Suprapubic skin (tissue), 4 donors: ENCODE measurements at regions not wholly inside any gene's neighbourhood (a gene's known extent, or its start where the extent isn't known, plus 50 kb on each side); places are given as distances from the start of the nearest gene placed in this dataset.

Source experiments
- EP300 ChIP-seq: sonication (generic); formaldehyde crosslinking; IDR thresholded peaks from one replicate; pipeline ENCODE4 v1.6.1; 2017; ENCODE audit warnings: antibody characterized with exemption
- POLR2A ChIP-seq, 2 donors: fragments of 450-650 bp; IDR thresholded peaks; one replicate each; pipeline ENCODE4 v1.6.1; 2017; ENCODE audit warnings: antibody characterized with exemption in 2 of 2, mild to moderate bottlenecking in 2 of 2, moderate library complexity in 2 of 2
- POLR2AphosphoS5 ChIP-seq, 3 donors: sonication (generic); formaldehyde crosslinking; IDR thresholded peaks; one replicate each; pipeline ENCODE4 v1.6.1; 2017; ENCODE audit warnings: antibody characterized with exemption in 3 of 3
- TF ChIP-seq, protein P1 (sequence below), 2 donors: fragments of 200-600 bp in 1 of 2; fragments of 450-650 bp in 1 of 2; sonication (generic) in 1 of 2; IDR thresholded peaks; one replicate each; pipeline ENCODE4 v1.5.1; 2016 to 2019; ENCODE audit warnings: antibody characterized with exemption in 2 of 2, mild to moderate bottlenecking in 1 of 2, moderate library complexity in 1 of 2

DNA sequence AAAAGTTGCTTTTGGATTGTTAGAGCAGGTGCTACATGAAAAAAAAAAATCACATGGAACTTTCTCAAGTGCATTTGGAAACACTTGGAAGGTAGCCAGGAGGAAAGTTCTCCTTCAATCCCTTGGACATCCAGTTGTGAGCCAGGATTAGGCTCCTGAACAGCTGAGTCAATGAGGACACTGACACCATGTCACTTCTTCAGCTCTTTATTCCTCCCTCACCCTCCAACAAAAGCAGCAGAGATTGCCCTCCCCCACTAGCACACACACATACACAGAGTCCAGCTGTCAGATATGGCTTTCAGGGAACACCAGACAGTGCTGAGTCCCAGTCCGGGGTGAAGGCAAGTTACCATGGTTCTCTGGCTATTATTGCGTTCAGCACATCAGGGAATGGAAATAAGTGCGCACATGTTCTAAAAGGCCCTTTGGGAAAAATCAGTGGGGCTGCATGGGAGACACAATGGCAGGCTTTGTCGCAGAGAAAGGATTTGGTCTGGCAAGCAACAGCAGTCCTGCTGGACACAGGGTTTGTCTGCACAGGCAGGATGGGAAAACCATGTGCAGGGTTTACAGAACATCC, 124.7 kb upstream of the MARCKS start:
- TF ChIP-seq POLR2AphosphoS5 (IDR thresholded peaks at IDR 0.05), result no peak
- no peak for TF ChIP-seq POLR2A (IDR thresholded peaks at IDR 0.05)
- TF ChIP-seq EP300, result no peak
- TF ChIP-seq, protein P1, sequence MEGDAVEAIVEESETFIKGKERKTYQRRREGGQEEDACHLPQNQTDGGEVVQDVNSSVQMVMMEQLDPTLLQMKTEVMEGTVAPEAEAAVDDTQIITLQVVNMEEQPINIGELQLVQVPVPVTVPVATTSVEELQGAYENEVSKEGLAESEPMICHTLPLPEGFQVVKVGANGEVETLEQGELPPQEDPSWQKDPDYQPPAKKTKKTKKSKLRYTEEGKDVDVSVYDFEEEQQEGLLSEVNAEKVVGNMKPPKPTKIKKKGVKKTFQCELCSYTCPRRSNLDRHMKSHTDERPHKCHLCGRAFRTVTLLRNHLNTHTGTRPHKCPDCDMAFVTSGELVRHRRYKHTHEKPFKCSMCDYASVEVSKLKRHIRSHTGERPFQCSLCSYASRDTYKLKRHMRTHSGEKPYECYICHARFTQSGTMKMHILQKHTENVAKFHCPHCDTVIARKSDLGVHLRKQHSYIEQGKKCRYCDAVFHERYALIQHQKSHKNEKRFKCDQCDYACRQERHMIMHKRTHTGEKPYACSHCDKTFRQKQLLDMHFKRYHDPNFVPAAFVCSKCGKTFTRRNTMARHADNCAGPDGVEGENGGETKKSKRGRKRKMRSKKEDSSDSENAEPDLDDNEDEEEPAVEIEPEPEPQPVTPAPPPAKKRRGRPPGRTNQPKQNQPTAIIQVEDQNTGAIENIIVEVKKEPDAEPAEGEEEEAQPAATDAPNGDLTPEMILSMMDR (IDR thresholded peaks at IDR 0.05), result no peak
